ENCODE measurements at regions not wholly inside any gene's neighbourhood (a gene's known extent, or its start where the extent isn't known, plus 50 kb on each side); places are given as distances from the start of the nearest gene placed in this dataset.

DNA sequence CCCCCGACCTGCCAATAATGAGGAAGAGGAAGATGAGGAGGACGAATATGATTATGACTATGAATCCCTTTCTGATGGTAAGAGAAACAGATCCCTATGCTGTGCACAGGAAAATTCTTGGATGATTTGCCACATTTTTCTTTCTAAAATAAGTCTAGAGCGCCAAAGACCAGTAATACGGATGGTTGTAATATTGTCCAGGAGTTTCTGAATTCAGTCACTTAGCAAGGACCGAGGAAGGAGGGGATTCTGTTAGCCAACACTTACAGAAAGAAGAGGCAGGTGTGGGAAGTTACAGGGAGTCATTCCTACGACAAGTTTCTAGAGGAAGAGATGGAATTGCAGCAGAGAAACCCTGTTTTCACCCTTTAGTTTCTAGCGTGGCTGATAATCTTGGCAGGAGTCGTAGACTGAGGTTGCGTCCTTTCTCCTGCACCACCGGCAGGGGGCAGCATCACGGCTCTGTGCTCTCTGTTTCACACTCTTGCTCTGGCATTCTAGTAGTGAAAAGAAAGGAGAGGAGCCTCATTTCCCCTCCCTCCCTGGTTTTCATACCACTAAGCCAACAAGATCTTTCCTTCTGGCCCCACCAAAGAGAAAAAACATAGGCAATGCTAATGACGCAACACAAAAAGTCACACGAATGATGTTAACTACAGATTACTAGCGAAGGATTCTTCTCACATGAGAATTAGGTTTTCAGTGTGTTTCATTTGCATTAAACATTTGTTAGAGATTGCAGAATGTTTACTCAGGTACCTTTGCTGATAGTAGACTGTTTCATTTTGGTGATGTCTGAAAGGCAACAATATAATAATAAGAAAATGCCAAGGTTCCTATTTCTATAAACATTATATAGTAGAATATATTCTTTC, 82.7 kb downstream of the NOC3L start:
- TF ChIP-seq POLR2A (IDR thresholded peaks at IDR 0.05), result no peak
- TF ChIP-seq, protein P1, sequence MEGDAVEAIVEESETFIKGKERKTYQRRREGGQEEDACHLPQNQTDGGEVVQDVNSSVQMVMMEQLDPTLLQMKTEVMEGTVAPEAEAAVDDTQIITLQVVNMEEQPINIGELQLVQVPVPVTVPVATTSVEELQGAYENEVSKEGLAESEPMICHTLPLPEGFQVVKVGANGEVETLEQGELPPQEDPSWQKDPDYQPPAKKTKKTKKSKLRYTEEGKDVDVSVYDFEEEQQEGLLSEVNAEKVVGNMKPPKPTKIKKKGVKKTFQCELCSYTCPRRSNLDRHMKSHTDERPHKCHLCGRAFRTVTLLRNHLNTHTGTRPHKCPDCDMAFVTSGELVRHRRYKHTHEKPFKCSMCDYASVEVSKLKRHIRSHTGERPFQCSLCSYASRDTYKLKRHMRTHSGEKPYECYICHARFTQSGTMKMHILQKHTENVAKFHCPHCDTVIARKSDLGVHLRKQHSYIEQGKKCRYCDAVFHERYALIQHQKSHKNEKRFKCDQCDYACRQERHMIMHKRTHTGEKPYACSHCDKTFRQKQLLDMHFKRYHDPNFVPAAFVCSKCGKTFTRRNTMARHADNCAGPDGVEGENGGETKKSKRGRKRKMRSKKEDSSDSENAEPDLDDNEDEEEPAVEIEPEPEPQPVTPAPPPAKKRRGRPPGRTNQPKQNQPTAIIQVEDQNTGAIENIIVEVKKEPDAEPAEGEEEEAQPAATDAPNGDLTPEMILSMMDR (IDR thresholded peaks at IDR 0.05), result peak; percentile 63 to 81 (median 72)
